Mesodermal cell (in vitro differentiated cells): ENCODE measurements at regions not wholly inside any gene's neighbourhood (a gene's known extent, or its start where the extent isn't known, plus 50 kb on each side); places are given as distances from the start of the nearest gene placed in this dataset.

Experiments used
- H3K27ac ChIP-seq: 2 replicates; pipeline ENCODE4 v1.7.0; 2013; ENCODE audit warnings: mild to moderate bottlenecking, low read depth, low read length, moderate library complexity; ENCODE audit not compliant: severe bottlenecking
- H3K36me3 ChIP-seq: 2 replicates; pipeline ENCODE4 v1.7.1; 2013; ENCODE audit warnings: mild to moderate bottlenecking, low read length, moderate library complexity; ENCODE audit not compliant: control insufficient read depth, insufficient read depth
- H3K4me1 ChIP-seq: one replicate; pipeline ENCODE4 v1.7.1; 2013; ENCODE audit warnings: mild to moderate bottlenecking, low read length; ENCODE audit not compliant: insufficient read depth, control insufficient read depth, poor library complexity, severe bottlenecking
- H3K4me3 ChIP-seq: 2 replicates; pipeline ENCODE4 v1.7.0; 2013; ENCODE audit warnings: low read length, control low read depth, mild to moderate bottlenecking; ENCODE audit not compliant: insufficient read depth, poor library complexity, severe bottlenecking; ENCODE audit errors: extremely low read depth
- H3K9me3 ChIP-seq: 2 replicates; pipeline ENCODE4 v1.7.1; 2013; ENCODE audit warnings: mild to moderate bottlenecking, low read length, moderate library complexity; ENCODE audit not compliant: control insufficient read depth
- WGBS, 2 experiments: methylation state at CpG; one replicate each; pipeline ENCODE4 v1.1.5; 2013; ENCODE audit warnings: missing lambda C conversion rate in 2 of 2; ENCODE audit not compliant: insufficient coverage in 2 of 2; 5-methylcytosine and 5-hydroxymethylcytosine counted together

- Histone ChIP-seq H3K36me3 (no peaks in the 10 kb centered on the region), H3K27ac (no peak overlapping the region), H3K4me3 (no peak overlapping the region), H3K9me3 (no peaks in the 10 kb centered on the region), H3K4me1 (no peaks in the 10 kb centered on the region)
- 82 to 89% methylated on average over 3 to 5 of the region's 5 CpGs for WGBS, 2 experiments
Observed at GRCh38 chr6:151757506-151757955, 50.0 kb upstream of the ESR1 start.
